Left lung (tissue), 4 donors: ENCODE measurements at regions not wholly inside any gene's neighbourhood (a gene's known extent, or its start where the extent isn't known, plus 50 kb on each side); places are given as distances from the start of the nearest gene placed in this dataset.

Source experiments
- ATAC-seq: fragments of 200-7000 bp; cut with Tn5 transposase; one replicate; pipeline ENCODE4 v1.9.1; 2020; ENCODE audit warnings: moderate library complexity
- DNase-seq, 4 donors: peaks; one replicate each; pipeline ENCODE4 v3.0.0-alpha.2; 2013 to 2020
- H3K27ac ChIP-seq, 2 donors: fragments of 200-600 bp; sonication (generic) in 1 of 2; one replicate each; pipeline versions ENCODE4 v1.5.0 to v1.8.0; 2020 to 2021
- H3K27me3 ChIP-seq, 2 donors: fragments of 200-600 bp; sonication (generic) in 1 of 2; one replicate each; pipeline versions ENCODE4 v1.5.0 to v1.8.0; 2020 to 2021
- H3K36me3 ChIP-seq, 2 donors: fragments of 200-600 bp; sonication (generic) in 1 of 2; one replicate each; pipeline versions ENCODE4 v1.5.0 to v1.8.0; 2020 to 2021
- H3K4me1 ChIP-seq, 2 donors: fragments of 200-600 bp; one replicate each; pipeline ENCODE4 v1.8.0; 2021
- H3K4me3 ChIP-seq, 2 donors: fragments of 200-600 bp; sonication (generic) in 1 of 2; one replicate each; pipeline versions ENCODE4 v1.5.0 to v1.8.0; 2020 to 2021; ENCODE audit warnings: mild to moderate bottlenecking in 1 of 2
- H3K9me3 ChIP-seq, 2 donors: fragments of 200-600 bp; sonication (generic) in 1 of 2; one replicate each; pipeline versions ENCODE4 v1.5.0 to v1.8.0; 2020 to 2021
- intact Hi-C, 2 donors: fragments of 100-400 bp; cut with DNase I; formaldehyde crosslinking; loops; one replicate each; pipeline versions ENCODE4 v1.11.2 to v1.14.2; 2022
- TF ChIP-seq, protein P1 (sequence below), 2 donors: fragments of 200-600 bp; sonication (generic) in 1 of 2; IDR thresholded peaks; one replicate each; pipeline versions ENCODE4 v1.5.0 to v1.8.0; 2021; ENCODE audit warnings: antibody characterized with exemption in 2 of 2
- donor health status: DM: no; HTN: yes; CAD: no.
- donor health status: DM: no; HTN: no; CAD: no.

DNA sequence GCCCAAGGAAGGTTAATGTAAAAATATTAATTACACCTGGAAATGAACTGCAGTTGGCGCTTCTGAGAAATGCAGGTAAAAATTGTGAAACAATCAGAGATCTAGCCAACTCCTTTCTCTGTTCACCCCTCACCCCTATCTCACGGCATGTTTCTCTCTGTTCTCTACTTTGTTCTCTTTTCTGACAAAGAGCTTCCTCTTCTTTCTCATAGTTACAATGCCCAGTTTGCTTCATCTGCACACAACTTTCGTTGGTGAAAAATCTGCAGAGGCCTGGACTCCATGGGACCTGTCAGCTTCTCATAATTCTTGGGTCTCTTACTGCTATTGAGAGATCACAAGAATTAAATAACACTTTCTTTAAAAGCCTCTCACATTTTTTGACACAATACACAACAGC lies 212.9 kb upstream of the LRRN1 start:
- Histone ChIP-seq H3K4me1 (peaks cover 0 to 3% of the 10 kb centered on the region in 2 donors), H3K4me3 (no peak overlapping the region), H3K27me3 (no peaks in the 10 kb centered on the region), H3K27ac (no peak overlapping the region), H3K36me3 (no peaks in the 10 kb centered on the region), H3K9me3 (no peaks in the 10 kb centered on the region)
- intact Hi-C loops: no loop called here
- TF ChIP-seq, protein P1, sequence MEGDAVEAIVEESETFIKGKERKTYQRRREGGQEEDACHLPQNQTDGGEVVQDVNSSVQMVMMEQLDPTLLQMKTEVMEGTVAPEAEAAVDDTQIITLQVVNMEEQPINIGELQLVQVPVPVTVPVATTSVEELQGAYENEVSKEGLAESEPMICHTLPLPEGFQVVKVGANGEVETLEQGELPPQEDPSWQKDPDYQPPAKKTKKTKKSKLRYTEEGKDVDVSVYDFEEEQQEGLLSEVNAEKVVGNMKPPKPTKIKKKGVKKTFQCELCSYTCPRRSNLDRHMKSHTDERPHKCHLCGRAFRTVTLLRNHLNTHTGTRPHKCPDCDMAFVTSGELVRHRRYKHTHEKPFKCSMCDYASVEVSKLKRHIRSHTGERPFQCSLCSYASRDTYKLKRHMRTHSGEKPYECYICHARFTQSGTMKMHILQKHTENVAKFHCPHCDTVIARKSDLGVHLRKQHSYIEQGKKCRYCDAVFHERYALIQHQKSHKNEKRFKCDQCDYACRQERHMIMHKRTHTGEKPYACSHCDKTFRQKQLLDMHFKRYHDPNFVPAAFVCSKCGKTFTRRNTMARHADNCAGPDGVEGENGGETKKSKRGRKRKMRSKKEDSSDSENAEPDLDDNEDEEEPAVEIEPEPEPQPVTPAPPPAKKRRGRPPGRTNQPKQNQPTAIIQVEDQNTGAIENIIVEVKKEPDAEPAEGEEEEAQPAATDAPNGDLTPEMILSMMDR (IDR thresholded peaks at IDR 0.05): no peak
- no peak for DNase-seq
- no peak for ATAC-seq

- no peak overlapping the region for H3K4me3 ChIP-seq
- H3K9me3 ChIP-seq: no peaks in the 10 kb centered on the region
Measured at GRCh38 chr3:3579658-3580057, 219.6 kb upstream of the LRRN1 start.

GRCh38 chr3:3578718-3579117 lies 220.5 kb upstream of the LRRN1 start:
- Histone ChIP-seq H3K27ac (no peak overlapping the region), H3K9me3 (no peaks in the 10 kb centered on the region), H3K4me3 (no peak overlapping the region), H3K4me1 (peaks cover 0 to 5% of the 10 kb centered on the region in 2 donors), H3K27me3 (no peaks in the 10 kb centered on the region), H3K36me3 (no peaks in the 10 kb centered on the region)
- DNase-seq (no peak), ATAC-seq (peak; percentile 47)
- intact Hi-C loops: no loop called here
- TF ChIP-seq, protein P1 (IDR thresholded peaks at IDR 0.05): no peak

More at GRCh38 chr3:3579658-3580057, 219.6 kb upstream of the LRRN1 start:
- H3K36me3 ChIP-seq: no peaks in the 10 kb centered on the region
- H3K27ac ChIP-seq: no peak overlapping the region
- intact Hi-C loops: no loop called here
- ATAC-seq (no peak), DNase-seq (no peak)
- TF ChIP-seq, protein P1 (IDR thresholded peaks at IDR 0.05): no peak
- no peaks in the 10 kb centered on the region for H3K27me3 ChIP-seq
- peaks cover 0 to 5% of the 10 kb centered on the region in 2 donors for H3K4me1 ChIP-seq

GRCh38 chr3:3577823-3578222 lies 221.4 kb upstream of the LRRN1 start:
- TF ChIP-seq, protein P1 (IDR thresholded peaks at IDR 0.05): no peak
- H3K27ac ChIP-seq: no peak overlapping the region
- H3K9me3 ChIP-seq: no peaks in the 10 kb centered on the region
- no peaks in the 10 kb centered on the region for H3K27me3 ChIP-seq
- no peaks in the 10 kb centered on the region for H3K36me3 ChIP-seq
- H3K4me3 ChIP-seq: no peak overlapping the region
- DNase-seq (peak in 1 of 4 donors; percentile 65), ATAC-seq (no peak)
- peaks cover 0 to 5% of the 10 kb centered on the region in 2 donors for H3K4me1 ChIP-seq
- intact Hi-C loops: no loop called here

DNA sequence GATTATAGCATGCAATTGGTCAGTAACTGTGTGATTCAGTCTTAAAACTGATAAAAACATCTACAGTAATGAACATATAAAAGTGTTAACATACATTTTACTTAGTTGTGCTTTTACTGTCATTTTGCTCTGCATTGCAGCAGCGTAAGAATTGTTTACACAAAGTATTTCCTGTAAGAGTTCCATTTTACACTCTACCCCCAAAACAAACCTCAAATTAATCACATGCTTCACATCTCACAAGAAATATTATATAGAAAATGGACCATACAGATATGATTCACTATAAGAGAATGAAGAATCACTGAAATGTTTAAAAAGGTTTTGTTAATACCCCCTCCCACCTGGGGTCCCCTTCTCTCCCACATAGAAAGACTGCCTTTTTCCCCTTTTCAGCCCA lies 225.9 kb upstream of the LRRN1 start:
- no peak overlapping the region for H3K27ac ChIP-seq
- no peak for ATAC-seq
- intact Hi-C loops: no loop called here
- no peak for DNase-seq
- TF ChIP-seq, protein P1 (IDR thresholded peaks at IDR 0.05): no peak
- peaks cover 0 to 2% of the 10 kb centered on the region in 2 donors for H3K4me1 ChIP-seq
- H3K27me3 ChIP-seq: no peaks in the 10 kb centered on the region
- no peak overlapping the region for H3K4me3 ChIP-seq
- no peaks in the 10 kb centered on the region for H3K36me3 ChIP-seq
- no peaks in the 10 kb centered on the region for H3K9me3 ChIP-seq
